HepG2 (cell line): ENCODE measurements at regions not wholly inside any gene's neighbourhood (a gene's known extent, or its start where the extent isn't known, plus 50 kb on each side); places are given as distances from the start of the nearest gene placed in this dataset. TPM values are rescaled to one million over a fixed set of nuclear protein-coding genes. Genes with fewer than 3 reads are reported as not detected.
A peak's percentile ranks its signal among the peaks of the same experiment; 100 is the strongest.

Experiments
- microRNA counts: library from miRNA; unstranded; fragments of <30 nt; microRNA quantifications from one replicate; lab custom pipeline; 2015
- microRNA-seq: library from miRNA; unstranded; fragments of <30 nt; microRNA quantifications from one replicate; pipeline ENCODE4, GENCODE V29; 2020
- small RNA-seq, 3 experiments: library from RNA; depleted of rRNA; stranded (forward); fragments of <200 nt; gene quantifications; one replicate each; pipeline ENCODE3, GENCODE V24; 2012; ENCODE audit warnings: low read depth in 2 of 3, low replicate concordance in 1 of 3; ENCODE audit not compliant: insufficient read length in 3 of 3, insufficient read depth in 2 of 3

MicroRNAs encoded in the stretch of these regions (microRNA counts, 767-probe panel; counts per million panel counts)
- not detected for microRNA hsa-miR-29a-3p (lab: Ali Mortazavi, UCI)

Small RNA genes lying in the stretch of these regions (microRNA-seq; reads per million reads assigned to microRNA genes)
- 6,330 reads per million, percentile 99 among the genes with 10 or more reads in this experiment for gene MIR29A

Small RNA genes lying in the stretch of these regions (small RNA-seq; reads per million reads assigned to genes)
- gene AC016831.3 (0 reads per million in 3 experiments), gene RNU6-1010P (0 reads per million in 3 experiments)
